Breast epithelium (tissue), 3 donors: ENCODE measurements at regions not wholly inside any gene's neighbourhood (a gene's known extent, or its start where the extent isn't known, plus 50 kb on each side); places are given as distances from the start of the nearest gene placed in this dataset.

Experiments used
- CTCF ChIP-seq, 3 donors: fragments of 450-650 bp; IDR thresholded peaks; one replicate each; pipeline ENCODE4 v1.5.1; 2016 to 2017; ENCODE audit warnings: antibody characterized with exemption in 3 of 3, mild to moderate bottlenecking in 3 of 3, moderate library complexity in 3 of 3
- POLR2A ChIP-seq: fragments of 450-650 bp; IDR thresholded peaks from one replicate; pipeline ENCODE4 v1.6.1; 2016; ENCODE audit warnings: antibody characterized with exemption, mild to moderate bottlenecking, moderate library complexity

- TF ChIP-seq POLR2A (no peak), CTCF (IDR thresholded peaks at IDR 0.05) (no peak)
Observed at GRCh38 chr2:226158940-226159339, 640.7 kb downstream of the IRS1 start.
